OCI-LY7 (cell line): ENCODE measurements at regions not wholly inside any gene's neighbourhood (a gene's known extent, or its start where the extent isn't known, plus 50 kb on each side); places are given as distances from the start of the nearest gene placed in this dataset.

Experiments used
- BruUV-seq: library from RNA; stranded (reverse); fragments of 400-500 nt; replicated peaks from 2 replicates; lab custom pipeline; 2021; lab: Mats Ljungman, UMichigan
- CTCF ChIA-PET: fragments of 300-600 bp; sonication (Branson Sonifier 250); formaldehyde crosslinking; loops from one replicate; lab custom pipeline; 2022; ENCODE audit warnings: antibody characterized with exemption; ENCODE audit not compliant: unreplicated experiment; lab: Charles Lee
- POLR2A ChIA-PET: fragments of 300-600 bp; sonication (Branson Sonifier 250); formaldehyde crosslinking; loops from one replicate; lab custom pipeline; 2022; ENCODE audit warnings: antibody characterized with exemption; lab: Charles Lee
- DNase-seq: peaks from one replicate; pipeline ENCODE4 v3.0.0-alpha.2; 2015; ENCODE audit warnings: low spot score
- H2AFZ ChIP-seq: fragments of 200-600 bp; sonication (generic), shearing (Covaris generic); 2 replicates; pipeline ENCODE4 v1.6.1; 2014; ENCODE audit warnings: mild to moderate bottlenecking, antibody characterized with exemption, low read length, moderate library complexity
- H3K27ac ChIP-seq: fragments of 200-600 bp; sonication (generic); 2 replicates; pipeline ENCODE4 v1.5.1; 2014; ENCODE audit warnings: mixed run types, low read depth, mild to moderate bottlenecking, moderate library complexity, low read length, inconsistent platforms; ENCODE audit not compliant: poor library complexity, severe bottlenecking
- H3K36me3 ChIP-seq: fragments of 200-600 bp; sonication (generic); 2 replicates; pipeline ENCODE4 v1.6.1; 2014; ENCODE audit warnings: mild to moderate bottlenecking, antibody characterized with exemption, low read length, moderate library complexity, mixed read lengths; ENCODE audit not compliant: insufficient read depth
- H3K4me1 ChIP-seq: fragments of 200-600 bp; sonication (generic); 2 replicates; pipeline ENCODE4 v1.5.1; 2014; ENCODE audit warnings: mild to moderate bottlenecking, low read length; ENCODE audit not compliant: insufficient read depth, poor library complexity, severe bottlenecking
- H3K4me2 ChIP-seq: fragments of 200-600 bp; sonication (generic); 2 replicates; pipeline ENCODE4 v1.6.1; 2014; ENCODE audit warnings: mild to moderate bottlenecking, low read length
- H3K4me3 ChIP-seq: fragments of 200-600 bp; sonication (generic); 2 replicates; pipeline ENCODE4 v1.5.1; 2014; ENCODE audit warnings: mild to moderate bottlenecking, low read depth, low read length; ENCODE audit not compliant: poor library complexity, severe bottlenecking
- H3K79me2 ChIP-seq: fragments of 200-600 bp; sonication (generic); 2 replicates; pipeline ENCODE4 v1.6.1; 2016; ENCODE audit warnings: low read depth, mild to moderate bottlenecking, low read length, moderate library complexity, mixed read lengths; ENCODE audit not compliant: insufficient read depth
- H3K9me2 ChIP-seq: fragments of 200-600 bp; sonication (generic); 2 replicates; pipeline ENCODE4 v1.6.1; 2016; ENCODE audit warnings: mild to moderate bottlenecking, low read length, mixed read lengths; ENCODE audit not compliant: insufficient read depth
- H3K9me3 ChIP-seq: fragments of 200-600 bp; sonication (generic); 2 replicates; pipeline ENCODE4 v1.6.1; 2014; ENCODE audit warnings: mild to moderate bottlenecking, mixed run types, low read length, mixed read lengths
- H4K20me1 ChIP-seq: fragments of 200-600 bp; sonication (generic); 2 replicates; pipeline ENCODE4 v1.6.1; 2014; ENCODE audit warnings: mild to moderate bottlenecking, antibody characterized with exemption, low read length, moderate library complexity, mixed read lengths; ENCODE audit not compliant: insufficient read depth
- CTCF ChIP-seq: fragments of 200-600 bp; sonication (generic); conservative IDR thresholded peaks from 2 replicates; pipeline ENCODE4 v1.5.1; 2014; ENCODE audit warnings: mild to moderate bottlenecking, antibody characterized with exemption, low read length, moderate library complexity, mixed read lengths
- EZH2phosphoT487 ChIP-seq: fragments of 200-600 bp; sonication (generic); IDR thresholded peaks from 2 replicates; pipeline ENCODE4 v1.6.1; 2018; ENCODE audit warnings: low read depth, borderline replicate concordance, mild to moderate bottlenecking, mixed run types, antibody characterized with exemption, low read length, moderate library complexity, mixed read lengths
- intact Hi-C: fragments of 100-400 bp; cut with micrococcal nuclease; formaldehyde crosslinking; loops from one replicate; pipeline ENCODE4 v1.10.0; 2022; ENCODE audit not compliant: unreplicated experiment

DNA sequence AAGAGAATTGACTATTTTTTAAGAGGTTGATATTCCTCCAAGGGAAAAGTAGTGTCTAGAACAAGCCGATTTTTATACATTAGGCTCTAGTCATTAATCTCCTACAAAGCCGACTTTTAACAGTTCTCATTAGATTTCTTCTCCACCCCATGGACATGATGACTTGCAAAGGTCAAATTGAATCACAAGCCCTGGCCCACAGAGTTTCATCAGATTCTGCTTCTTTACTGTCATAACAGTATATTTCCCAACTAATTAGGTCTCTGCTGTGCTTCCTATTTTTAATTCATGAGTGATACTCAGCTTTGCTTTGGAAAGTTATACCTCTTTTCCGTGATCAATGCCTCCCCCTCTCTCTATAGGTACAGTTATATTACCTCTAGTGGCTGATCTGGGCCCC is 90.6 kb upstream of the ADGRB3 start:
- CTCF ChIA-PET = no interaction called here

DNA sequence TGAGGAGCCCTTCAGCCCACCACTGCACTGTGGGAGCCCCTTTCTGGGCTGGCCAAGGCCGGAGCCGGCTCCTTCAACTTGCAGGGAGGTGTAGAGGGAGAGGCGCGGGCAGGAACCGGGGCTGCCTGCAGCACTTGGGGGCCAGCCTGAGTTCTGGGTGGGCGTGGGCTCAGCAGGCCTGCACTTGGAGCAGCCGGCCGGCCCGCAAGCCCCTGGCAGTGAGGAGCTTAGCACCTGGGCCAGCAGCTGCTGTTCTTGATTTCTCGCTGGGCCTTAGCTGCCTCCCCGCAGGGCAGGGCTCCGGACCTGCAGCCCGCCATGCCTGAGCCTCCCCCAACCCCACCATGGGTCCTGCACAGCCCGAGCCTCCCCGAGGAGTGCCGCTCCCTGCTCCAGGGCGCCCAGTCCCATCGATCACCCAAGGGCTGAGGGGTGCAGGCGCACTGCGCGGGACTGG is 101.7 kb upstream of the ADGRB3 start:
- ChIA-PET CTCF (no interaction called here), POLR2A (no interaction called here)
- no TSS peak for BruUV-seq
- H3K4me2 ChIP-seq = no peak overlapping the region
- no peak overlapping the region for H2AFZ ChIP-seq
- no peak overlapping the region for H3K4me3 ChIP-seq
- no peaks in the 10 kb centered on the region for H3K4me1 ChIP-seq
- TF ChIP-seq EZH2phosphoT487 (no peak), CTCF (no peak)
- no peak for DNase-seq
- H4K20me1 ChIP-seq = no peaks in the 10 kb centered on the region
- no peaks in the 10 kb centered on the region for H3K79me2 ChIP-seq
- H3K9me2 ChIP-seq = no peaks in the 10 kb centered on the region
- intact Hi-C loops = no loop called here
- no peak overlapping the region for H3K27ac ChIP-seq
- H3K36me3 ChIP-seq = no peaks in the 10 kb centered on the region
- no peaks in the 10 kb centered on the region for H3K9me3 ChIP-seq

More for the DNA sequence above, 90.6 kb upstream of the ADGRB3 start:
- Histone ChIP-seq H2AFZ (no peak overlapping the region), H3K9me3 (no peaks in the 10 kb centered on the region), H4K20me1 (no peaks in the 10 kb centered on the region), H3K4me3 (no peak overlapping the region), H3K9me2 (no peaks in the 10 kb centered on the region), H3K4me1 (no peaks in the 10 kb centered on the region), H3K79me2 (no peaks in the 10 kb centered on the region), H3K36me3 (no peaks in the 10 kb centered on the region), H3K4me2 (no peak overlapping the region), H3K27ac (no peak overlapping the region)
- POLR2A ChIA-PET = no interaction called here
- no peak for DNase-seq
- TF ChIP-seq CTCF (no peak), EZH2phosphoT487 (no peak)
- no TSS peak for BruUV-seq
- intact Hi-C loops = no loop called here

GRCh38 chr6:68527691-68528090 is 107.4 kb upstream of the ADGRB3 start:
- no peak overlapping the region for H3K27ac ChIP-seq
- TF ChIP-seq CTCF (no peak), EZH2phosphoT487 (no peak)
- no peaks in the 10 kb centered on the region for H3K36me3 ChIP-seq
- no peaks in the 10 kb centered on the region for H3K9me2 ChIP-seq
- intact Hi-C loops = no loop called here
- POLR2A ChIA-PET = no interaction called here
- H3K9me3 ChIP-seq = no peaks in the 10 kb centered on the region
- no peak overlapping the region for H2AFZ ChIP-seq
- H3K4me3 ChIP-seq = no peak overlapping the region
- DNase-seq = no peak
- no peaks in the 10 kb centered on the region for H3K4me1 ChIP-seq
- H4K20me1 ChIP-seq = no peaks in the 10 kb centered on the region
- no peaks in the 10 kb centered on the region for H3K79me2 ChIP-seq
- CTCF ChIA-PET = no interaction called here
- no TSS peak for BruUV-seq
- H3K4me2 ChIP-seq = no peak overlapping the region
